ENCODE measurements at regions not wholly inside any gene's neighbourhood (a gene's known extent, or its start where the extent isn't known, plus 50 kb on each side); places are given as distances from the start of the nearest gene placed in this dataset.

GRCh38 chr2:18439716-18440115 lies 120.7 kb downstream of the RDH14 start:
- Histone ChIP-seq H3K4me1 (ENCODE audit: insufficient read depth, low read length, severe bottlenecking) (no peaks in the 10 kb centered on the region), H2AFZ (ENCODE audit: low read length) (no peak overlapping the region), H4K20me1 (ENCODE audit: insufficient read depth, low read length) (no peaks in the 10 kb centered on the region), H3K36me3 (ENCODE audit: insufficient read depth, low read length) (no peaks in the 10 kb centered on the region), H3K27me3 (ENCODE audit: insufficient read depth, low read length) (no peaks in the 10 kb centered on the region), H3K4me2 (ENCODE audit: low read length) (no peak overlapping the region), H3K27ac (ENCODE audit: low read depth, low read length, poor library complexity, severe bottlenecking) (no peak overlapping the region), H3K4me3 (ENCODE audit: low read depth, low read length, poor library complexity, severe bottlenecking) (no peak overlapping the region), H3K9ac (ENCODE audit: low read length) (no peak overlapping the region), H3K9me3 (ENCODE audit: low read length) (no peaks in the 10 kb centered on the region), H3K9me2 (ENCODE audit: low read depth, low read length) (no peaks in the 10 kb centered on the region), H3F3A (ENCODE audit: insufficient read depth, low read length) (no peaks in the 10 kb centered on the region), H3K79me2 (ENCODE audit: insufficient read depth, low read length) (no peaks in the 10 kb centered on the region)
- no peak for TF ChIP-seq CTCF (IDR thresholded peaks at IDR 0.05; ENCODE audit: low read length)
- TF ChIP-seq EZH2 (IDR thresholded peaks at IDR 0.05; ENCODE audit: borderline replicate concordance, low read length) = no peak

GRCh38 chr2:18437909-18438308 lies 122.5 kb downstream of the RDH14 start:
- no peaks in the 10 kb centered on the region for H3K9me2 ChIP-seq (ENCODE audit: low read depth, low read length)
- H3K27ac ChIP-seq (ENCODE audit: low read depth, low read length, poor library complexity, severe bottlenecking) = no peak overlapping the region

GRCh38 chr2:18436503-18437005 lies 123.9 kb downstream of the RDH14 start:
- Histone ChIP-seq H3K4me3 (ENCODE audit: low read depth, low read length, poor library complexity, severe bottlenecking) (no peak overlapping the region), H3K9me2 (ENCODE audit: low read depth, low read length) (no peaks in the 10 kb centered on the region), H3K79me2 (ENCODE audit: insufficient read depth, low read length) (no peaks in the 10 kb centered on the region), H3K4me1 (ENCODE audit: insufficient read depth, low read length, severe bottlenecking) (no peaks in the 10 kb centered on the region), H3F3A (ENCODE audit: insufficient read depth, low read length) (no peaks in the 10 kb centered on the region), H4K20me1 (ENCODE audit: insufficient read depth, low read length) (no peaks in the 10 kb centered on the region), H3K9me3 (ENCODE audit: low read length) (no peaks in the 10 kb centered on the region), H3K27ac (ENCODE audit: low read depth, low read length, poor library complexity, severe bottlenecking) (no peak overlapping the region), H2AFZ (ENCODE audit: low read length) (no peak overlapping the region), H3K4me2 (ENCODE audit: low read length) (no peak overlapping the region), H3K27me3 (ENCODE audit: insufficient read depth, low read length) (no peaks in the 10 kb centered on the region), H3K36me3 (ENCODE audit: insufficient read depth, low read length) (no peaks in the 10 kb centered on the region), H3K9ac (ENCODE audit: low read length) (no peak overlapping the region)
- no peak for TF ChIP-seq EZH2 (IDR thresholded peaks at IDR 0.05; ENCODE audit: borderline replicate concordance, low read length)
- TF ChIP-seq CTCF (IDR thresholded peaks at IDR 0.05; ENCODE audit: low read length) = no peak

More at GRCh38 chr2:18437909-18438308, 122.5 kb downstream of the RDH14 start:
- Histone ChIP-seq H2AFZ (ENCODE audit: low read length) (no peak overlapping the region), H3K79me2 (ENCODE audit: insufficient read depth, low read length) (no peaks in the 10 kb centered on the region), H3K4me3 (ENCODE audit: low read depth, low read length, poor library complexity, severe bottlenecking) (no peak overlapping the region), H3K4me1 (ENCODE audit: insufficient read depth, low read length, severe bottlenecking) (no peaks in the 10 kb centered on the region), H3K27me3 (ENCODE audit: insufficient read depth, low read length) (no peaks in the 10 kb centered on the region), H3F3A (ENCODE audit: insufficient read depth, low read length) (no peaks in the 10 kb centered on the region), H3K4me2 (ENCODE audit: low read length) (no peak overlapping the region), H3K36me3 (ENCODE audit: insufficient read depth, low read length) (no peaks in the 10 kb centered on the region), H3K9ac (ENCODE audit: low read length) (no peak overlapping the region), H3K9me3 (ENCODE audit: low read length) (no peaks in the 10 kb centered on the region), H4K20me1 (ENCODE audit: insufficient read depth, low read length) (no peaks in the 10 kb centered on the region)
- TF ChIP-seq EZH2 (IDR thresholded peaks at IDR 0.05; ENCODE audit: borderline replicate concordance, low read length) (no peak), CTCF (IDR thresholded peaks at IDR 0.05; ENCODE audit: low read length) (no peak)
